GM12875 (cell line): ENCODE measurements at regions not wholly inside any gene's neighbourhood (a gene's known extent, or its start where the extent isn't known, plus 50 kb on each side); places are given as distances from the start of the nearest gene placed in this dataset.

ENCODE experiments used
- H3K4me3 ChIP-seq: one replicate; pipeline ENCODE4 v1.5.1; 2011; ENCODE audit warnings: low read depth, low read length, control low read depth
- CTCF ChIP-seq: IDR thresholded peaks from 2 replicates; pipeline ENCODE4 v1.5.1; 2011; ENCODE audit warnings: low read depth, mild to moderate bottlenecking, control low read depth, inconsistent platforms, low read length, moderate library complexity, borderline replicate concordance; ENCODE audit not compliant: insufficient read depth

GRCh38 chr2:109685453-109685852 is 71.3 kb downstream of the SOWAHC start:
- no peak for TF ChIP-seq CTCF
- H3K4me3 ChIP-seq = no peak overlapping the region

- no peak overlapping the region for H3K4me3 ChIP-seq
- TF ChIP-seq CTCF = no peak
These were observed 72.8 kb downstream of the SOWAHC start for GRCh38 chr2:109686921-109687320.

DNA sequence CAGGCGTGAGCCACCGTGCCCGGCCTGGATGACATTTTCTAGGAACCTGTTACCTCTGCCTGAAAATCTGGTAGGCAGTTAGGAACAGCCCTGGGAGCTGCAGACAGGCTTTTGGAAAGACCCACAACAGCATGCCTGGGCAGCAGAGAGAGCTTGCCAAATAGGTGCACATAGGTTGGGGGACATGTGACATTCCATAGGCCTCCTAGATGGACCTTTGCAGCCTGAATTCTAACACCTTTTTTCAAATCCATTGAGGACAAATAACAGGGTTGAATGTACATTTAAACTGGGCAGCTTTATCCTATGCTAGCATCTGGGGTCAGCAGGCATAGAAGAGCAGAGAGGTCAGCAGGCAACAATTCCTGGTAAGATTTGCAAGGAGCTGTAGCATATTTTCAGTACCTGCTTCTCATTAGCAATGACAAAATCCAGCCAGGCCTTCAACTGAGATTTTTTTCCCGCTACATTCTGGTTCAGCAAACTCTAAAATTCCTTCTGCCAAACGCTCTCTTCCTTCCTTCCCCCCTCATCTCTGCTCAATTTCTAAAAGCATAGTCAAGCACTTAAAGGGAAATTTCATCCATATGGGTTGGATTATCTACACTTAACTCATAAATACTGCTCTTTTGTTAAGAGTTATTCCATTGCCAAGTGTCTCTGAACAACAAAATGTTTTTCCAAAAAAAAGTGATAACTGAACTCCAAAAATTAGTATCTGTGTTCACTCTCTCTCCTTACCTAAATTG is 75.2 kb downstream of the SOWAHC start:
- no peak overlapping the region for H3K4me3 ChIP-seq
- TF ChIP-seq CTCF = no peak

- TF ChIP-seq CTCF = no peak
- H3K4me3 ChIP-seq = no peak overlapping the region
These were observed 75.8 kb downstream of the SOWAHC start for GRCh38 chr2:109689973-109690372.

DNA sequence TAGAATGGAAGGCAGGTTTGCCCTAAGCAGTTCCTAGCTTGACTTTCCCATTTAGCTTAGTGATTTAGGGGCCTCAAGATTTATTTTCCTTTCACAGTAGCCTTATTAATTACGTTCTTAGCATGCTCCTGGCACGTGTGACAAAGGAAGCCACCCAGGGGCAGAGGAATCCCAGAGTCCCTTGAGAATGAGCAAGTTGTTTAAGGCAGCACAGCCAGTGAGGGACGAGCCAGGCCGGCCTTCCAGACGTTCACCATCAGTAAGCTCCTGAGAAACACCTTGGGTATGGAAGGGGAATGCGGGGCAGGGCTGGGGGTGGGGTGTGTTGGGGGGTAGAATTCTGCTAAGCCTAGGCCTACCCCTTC is 76.3 kb downstream of the SOWAHC start:
- no peak for TF ChIP-seq CTCF
- H3K4me3 ChIP-seq = no peak overlapping the region

DNA sequence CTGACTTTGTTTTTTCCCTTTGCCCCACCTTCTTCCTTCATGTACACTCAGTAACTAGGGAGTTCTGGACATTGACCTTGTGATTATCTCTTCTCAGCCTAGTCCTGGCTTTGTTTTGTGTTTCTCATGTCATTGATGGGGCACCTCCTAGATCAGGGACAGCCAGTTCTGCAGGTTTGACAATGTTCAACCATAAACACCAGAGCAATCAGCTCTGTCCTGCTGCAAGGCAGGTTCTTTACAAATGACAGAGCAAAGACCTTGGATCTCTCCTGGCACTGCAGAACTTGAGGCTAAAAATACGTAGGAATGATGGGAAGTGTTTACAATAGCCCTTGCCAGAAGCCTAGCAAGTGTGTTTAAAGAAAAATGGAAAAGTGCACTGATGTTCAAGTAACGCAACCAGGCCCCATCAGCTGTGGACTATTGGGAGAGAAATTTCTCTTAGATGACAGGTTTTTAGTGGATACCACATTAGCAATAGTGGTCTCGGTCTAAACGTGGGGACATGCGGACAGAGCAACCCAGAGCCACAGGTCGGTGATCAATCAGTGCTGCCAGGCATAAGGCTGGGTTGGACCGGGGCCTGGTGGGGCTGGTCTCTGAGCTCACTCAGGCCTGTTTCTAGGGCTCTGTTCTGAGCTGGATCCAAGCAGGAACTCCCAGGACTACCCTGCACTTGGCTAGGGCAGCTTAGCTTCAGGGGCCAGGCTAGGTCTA is 76.8 kb downstream of the SOWAHC start:
- TF ChIP-seq CTCF = no peak
- H3K4me3 ChIP-seq = no peak overlapping the region
